Liver (tissue), 8 donors: ENCODE measurements at regions not wholly inside any gene's neighbourhood (a gene's known extent, or its start where the extent isn't known, plus 50 kb on each side); places are given as distances from the start of the nearest gene placed in this dataset.

Experiments
- DNase-seq: peaks from one replicate; pipeline ENCODE4 v3.0.0-alpha.2; 2017; ENCODE audit warnings: low spot score
- H3K27ac ChIP-seq, 2 donors: one replicate each; pipeline ENCODE4 v1.7.0; 2013; ENCODE audit warnings: inconsistent platforms in 2 of 2, low read length in 2 of 2, control low read depth in 1 of 2, low read depth in 1 of 2, mild to moderate bottlenecking in 1 of 2
- H3K27me3 ChIP-seq, 4 donors: one replicate each; pipeline versions ENCODE4 v1.6.1 to v1.7.0; 2013; ENCODE audit warnings: low read length in 3 of 4, inconsistent platforms in 1 of 4, mild to moderate bottlenecking in 1 of 4, moderate library complexity in 1 of 4; ENCODE audit not compliant: control insufficient read depth in 4 of 4, insufficient read depth in 4 of 4
- H3K36me3 ChIP-seq, 4 donors: one replicate each; pipeline versions ENCODE4 v1.6.1 to v1.7.0; 2013; ENCODE audit warnings: low read length in 3 of 4, mild to moderate bottlenecking in 3 of 4, low read depth in 1 of 4, moderate library complexity in 1 of 4; ENCODE audit not compliant: control insufficient read depth in 4 of 4, insufficient read depth in 3 of 4
- H3K4me1 ChIP-seq, 4 donors: one replicate each; pipeline versions ENCODE4 v1.6.1 to v1.7.0; 2013; ENCODE audit warnings: low read length in 3 of 4, mild to moderate bottlenecking in 3 of 4, moderate library complexity in 1 of 4; ENCODE audit not compliant: control insufficient read depth in 4 of 4, insufficient read depth in 4 of 4
- H3K4me3 ChIP-seq, 3 donors: one replicate each; pipeline versions ENCODE4 v1.6.1 to v1.7.0; 2013; ENCODE audit warnings: low read length in 3 of 3, control low read depth in 1 of 3, low read depth in 1 of 3, mild to moderate bottlenecking in 1 of 3
- H3K9ac ChIP-seq, 2 donors: one replicate each; pipeline ENCODE4 v1.7.0; 2013; ENCODE audit warnings: low read length in 2 of 2, mild to moderate bottlenecking in 2 of 2, moderate library complexity in 2 of 2, control low read depth in 1 of 2, low read depth in 1 of 2
- H3K9me3 ChIP-seq, 4 donors: one replicate each; pipeline versions ENCODE4 v1.6.1 to v1.7.0; 2013; ENCODE audit warnings: low read length in 3 of 4; ENCODE audit not compliant: control insufficient read depth in 4 of 4
- ATF3 ChIP-seq: IDR thresholded peaks from 2 replicates; pipeline ENCODE4 v1.6.1; 2016; ENCODE audit warnings: antibody characterized with exemption
- EGR1 ChIP-seq, 2 donors: IDR thresholded peaks; 2 replicates each; pipeline ENCODE4 v1.6.1; 2016 to 2018; ENCODE audit warnings: antibody characterized with exemption in 2 of 2, low read depth in 2 of 2
- FOXA1 ChIP-seq: IDR thresholded peaks from 2 replicates; pipeline ENCODE4 v1.6.1; 2016; ENCODE audit warnings: antibody characterized with exemption
- FOXA2 ChIP-seq: IDR thresholded peaks from 2 replicates; pipeline ENCODE4 v1.6.1; 2016; ENCODE audit warnings: antibody characterized with exemption
- GABPA ChIP-seq, 2 donors: IDR thresholded peaks in 1 of 2; conservative IDR thresholded peaks in 1 of 2; 2 replicates each; pipeline ENCODE4 v1.6.1; 2016; ENCODE audit warnings: antibody characterized with exemption in 2 of 2, mild to moderate bottlenecking in 1 of 2, moderate library complexity in 1 of 2
- HNF4A ChIP-seq, 2 donors: conservative IDR thresholded peaks; 2 replicates each; pipeline ENCODE4 v1.6.1; 2016; ENCODE audit warnings: antibody characterized with exemption in 2 of 2, mild to moderate bottlenecking in 2 of 2
- HNF4G ChIP-seq: IDR thresholded peaks from 2 replicates; pipeline ENCODE4 v1.6.1; 2016; ENCODE audit warnings: antibody characterized with exemption
- JUND ChIP-seq, 2 donors: IDR thresholded peaks; 2 replicates each; pipeline ENCODE4 v1.6.1; 2016; ENCODE audit warnings: antibody characterized with exemption in 2 of 2
- NR2F2 ChIP-seq: IDR thresholded peaks from 2 replicates; pipeline ENCODE4 v1.6.1; 2016; ENCODE audit warnings: antibody characterized with exemption
- RAD21 ChIP-seq, 2 donors: IDR thresholded peaks; 2 replicates each; pipeline ENCODE4 v1.6.1; 2016; ENCODE audit warnings: antibody characterized with exemption in 2 of 2, mild to moderate bottlenecking in 2 of 2
- REST ChIP-seq: IDR thresholded peaks from 2 replicates; pipeline ENCODE4 v1.6.1; 2016; ENCODE audit warnings: antibody characterized with exemption, mild to moderate bottlenecking
- RXRA ChIP-seq, 2 donors: IDR thresholded peaks; 2 replicates each; pipeline ENCODE4 v1.6.1; 2017 to 2018; ENCODE audit warnings: antibody characterized with exemption in 2 of 2, mild to moderate bottlenecking in 1 of 2
- SP1 ChIP-seq: IDR thresholded peaks from 2 replicates; pipeline ENCODE4 v1.6.1; 2018; ENCODE audit warnings: antibody characterized with exemption, mild to moderate bottlenecking
- TAF1 ChIP-seq: conservative IDR thresholded peaks from 2 replicates; pipeline ENCODE4 v1.6.1; 2016; ENCODE audit warnings: antibody characterized with exemption, mild to moderate bottlenecking
- YY1 ChIP-seq: IDR thresholded peaks from 2 replicates; pipeline ENCODE4 v1.6.1; 2016; ENCODE audit warnings: antibody characterized with exemption, mild to moderate bottlenecking
- WGBS: extraction: QIAGEN DNeasy Blood & Tissue Kit; methylation state at CpG from one replicate; pipeline ENCODE4 v1.1.7; 2013; 5-methylcytosine and 5-hydroxymethylcytosine counted together
- TF ChIP-seq, protein P1 (sequence below): IDR thresholded peaks from 2 replicates; pipeline ENCODE4 v1.6.1; 2016; ENCODE audit warnings: antibody characterized with exemption
- TF ChIP-seq, protein P2 (sequence below): fragments of 150-350 bp; IDR thresholded peaks from 2 replicates; pipeline ENCODE4 v1.5.1; 2017; ENCODE audit warnings: improper control_type of control experiment, low read depth, low read length; ENCODE audit not compliant: missing input control
- TF ChIP-seq, protein P3 (sequence below): IDR thresholded peaks from 2 replicates; pipeline ENCODE4 v1.6.1; 2016; ENCODE audit warnings: antibody characterized with exemption
- donor health status: healthy.
- donor health status: healthy.
- donor health status: healthy.
- donor health status: healthy.
- donor health status: healthy.

GRCh38 chr14:89618330-89618708 is 201.3 kb upstream of the FOXN3 start:
- under 1% methylated on average over 6 of the region's 6 CpGs for WGBS
- peaks cover 3 to 38% (median 16%) of the 10 kb centered on the region in 4 donors for H3K4me1 ChIP-seq
- H3K27me3 ChIP-seq, result no peaks in the 10 kb centered on the region
- H3K9me3 ChIP-seq, result no peaks in the 10 kb centered on the region
- peak overlapping the region; percentile 82 to 85 for H3K9ac ChIP-seq
- H3K36me3 ChIP-seq, result no peaks in the 10 kb centered on the region
- H3K4me3 ChIP-seq, result peak overlapping the region; percentile 73 to 96 (median 85)
- H3K27ac ChIP-seq, result peak overlapping the region; percentile 88 to 93
- DNase-seq, result no peak
- peak; percentile 15 for TF ChIP-seq REST
- no peak for TF ChIP-seq TAF1
- TF ChIP-seq FOXA2, result no peak
- TF ChIP-seq HNF4A (conservative IDR thresholded peaks at IDR 0.05), result peak; percentile 54 to 73
- TF ChIP-seq, protein P1, sequence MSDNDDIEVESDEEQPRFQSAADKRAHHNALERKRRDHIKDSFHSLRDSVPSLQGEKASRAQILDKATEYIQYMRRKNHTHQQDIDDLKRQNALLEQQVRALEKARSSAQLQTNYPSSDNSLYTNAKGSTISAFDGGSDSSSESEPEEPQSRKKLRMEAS, result peak; percentile 20
- TF ChIP-seq GABPA (IDR thresholded peaks at IDR 0.05 in 1 of 2, conservative IDR thresholded peaks at IDR 0.05 in 1 of 2), result no peak
- no peak for TF ChIP-seq ATF3
- TF ChIP-seq, protein P2, sequence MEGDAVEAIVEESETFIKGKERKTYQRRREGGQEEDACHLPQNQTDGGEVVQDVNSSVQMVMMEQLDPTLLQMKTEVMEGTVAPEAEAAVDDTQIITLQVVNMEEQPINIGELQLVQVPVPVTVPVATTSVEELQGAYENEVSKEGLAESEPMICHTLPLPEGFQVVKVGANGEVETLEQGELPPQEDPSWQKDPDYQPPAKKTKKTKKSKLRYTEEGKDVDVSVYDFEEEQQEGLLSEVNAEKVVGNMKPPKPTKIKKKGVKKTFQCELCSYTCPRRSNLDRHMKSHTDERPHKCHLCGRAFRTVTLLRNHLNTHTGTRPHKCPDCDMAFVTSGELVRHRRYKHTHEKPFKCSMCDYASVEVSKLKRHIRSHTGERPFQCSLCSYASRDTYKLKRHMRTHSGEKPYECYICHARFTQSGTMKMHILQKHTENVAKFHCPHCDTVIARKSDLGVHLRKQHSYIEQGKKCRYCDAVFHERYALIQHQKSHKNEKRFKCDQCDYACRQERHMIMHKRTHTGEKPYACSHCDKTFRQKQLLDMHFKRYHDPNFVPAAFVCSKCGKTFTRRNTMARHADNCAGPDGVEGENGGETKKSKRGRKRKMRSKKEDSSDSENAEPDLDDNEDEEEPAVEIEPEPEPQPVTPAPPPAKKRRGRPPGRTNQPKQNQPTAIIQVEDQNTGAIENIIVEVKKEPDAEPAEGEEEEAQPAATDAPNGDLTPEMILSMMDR, result no peak
- peak; percentile 19 to 35 for TF ChIP-seq RXRA (IDR thresholded peaks at IDR 0.05)
- TF ChIP-seq EGR1 (IDR thresholded peaks at IDR 0.05; ENCODE audit: low read depth in 2 of 2), result no peak
- TF ChIP-seq HNF4G, result no peak
- peak in 1 of 2 donors; percentile 43 for TF ChIP-seq RAD21 (IDR thresholded peaks at IDR 0.05)
- TF ChIP-seq FOXA1, result no peak
- TF ChIP-seq JUND (IDR thresholded peaks at IDR 0.05), result no peak
- TF ChIP-seq SP1, result no peak
- no peak for TF ChIP-seq NR2F2
- TF ChIP-seq YY1, result peak; percentile 40
- TF ChIP-seq, protein P3, sequence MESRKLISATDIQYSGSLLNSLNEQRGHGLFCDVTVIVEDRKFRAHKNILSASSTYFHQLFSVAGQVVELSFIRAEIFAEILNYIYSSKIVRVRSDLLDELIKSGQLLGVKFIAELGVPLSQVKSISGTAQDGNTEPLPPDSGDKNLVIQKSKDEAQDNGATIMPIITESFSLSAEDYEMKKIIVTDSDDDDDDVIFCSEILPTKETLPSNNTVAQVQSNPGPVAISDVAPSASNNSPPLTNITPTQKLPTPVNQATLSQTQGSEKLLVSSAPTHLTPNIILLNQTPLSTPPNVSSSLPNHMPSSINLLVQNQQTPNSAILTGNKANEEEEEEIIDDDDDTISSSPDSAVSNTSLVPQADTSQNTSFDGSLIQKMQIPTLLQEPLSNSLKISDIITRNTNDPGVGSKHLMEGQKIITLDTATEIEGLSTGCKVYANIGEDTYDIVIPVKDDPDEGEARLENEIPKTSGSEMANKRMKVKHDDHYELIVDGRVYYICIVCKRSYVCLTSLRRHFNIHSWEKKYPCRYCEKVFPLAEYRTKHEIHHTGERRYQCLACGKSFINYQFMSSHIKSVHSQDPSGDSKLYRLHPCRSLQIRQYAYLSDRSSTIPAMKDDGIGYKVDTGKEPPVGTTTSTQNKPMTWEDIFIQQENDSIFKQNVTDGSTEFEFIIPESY, result no peak
